ENCODE measurements at regions not wholly inside any gene's neighbourhood (a gene's known extent, or its start where the extent isn't known, plus 50 kb on each side); places are given as distances from the start of the nearest gene placed in this dataset.
"Not testable (repeated sequence)": the region's sequence is repeated elsewhere in the genome, so short reads cannot be mapped to it uniquely, and the experiment has no call there.

GRCh38 chr13:33571618-33572017 is 246.3 kb upstream of the RFC3 start:
- no peak overlapping the region for H3K27ac ChIP-seq
- TF ChIP-seq, protein P1, sequence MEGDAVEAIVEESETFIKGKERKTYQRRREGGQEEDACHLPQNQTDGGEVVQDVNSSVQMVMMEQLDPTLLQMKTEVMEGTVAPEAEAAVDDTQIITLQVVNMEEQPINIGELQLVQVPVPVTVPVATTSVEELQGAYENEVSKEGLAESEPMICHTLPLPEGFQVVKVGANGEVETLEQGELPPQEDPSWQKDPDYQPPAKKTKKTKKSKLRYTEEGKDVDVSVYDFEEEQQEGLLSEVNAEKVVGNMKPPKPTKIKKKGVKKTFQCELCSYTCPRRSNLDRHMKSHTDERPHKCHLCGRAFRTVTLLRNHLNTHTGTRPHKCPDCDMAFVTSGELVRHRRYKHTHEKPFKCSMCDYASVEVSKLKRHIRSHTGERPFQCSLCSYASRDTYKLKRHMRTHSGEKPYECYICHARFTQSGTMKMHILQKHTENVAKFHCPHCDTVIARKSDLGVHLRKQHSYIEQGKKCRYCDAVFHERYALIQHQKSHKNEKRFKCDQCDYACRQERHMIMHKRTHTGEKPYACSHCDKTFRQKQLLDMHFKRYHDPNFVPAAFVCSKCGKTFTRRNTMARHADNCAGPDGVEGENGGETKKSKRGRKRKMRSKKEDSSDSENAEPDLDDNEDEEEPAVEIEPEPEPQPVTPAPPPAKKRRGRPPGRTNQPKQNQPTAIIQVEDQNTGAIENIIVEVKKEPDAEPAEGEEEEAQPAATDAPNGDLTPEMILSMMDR (IDR thresholded peaks at IDR 0.05; ENCODE audit: low read depth, low read length) = no peak

DNA sequence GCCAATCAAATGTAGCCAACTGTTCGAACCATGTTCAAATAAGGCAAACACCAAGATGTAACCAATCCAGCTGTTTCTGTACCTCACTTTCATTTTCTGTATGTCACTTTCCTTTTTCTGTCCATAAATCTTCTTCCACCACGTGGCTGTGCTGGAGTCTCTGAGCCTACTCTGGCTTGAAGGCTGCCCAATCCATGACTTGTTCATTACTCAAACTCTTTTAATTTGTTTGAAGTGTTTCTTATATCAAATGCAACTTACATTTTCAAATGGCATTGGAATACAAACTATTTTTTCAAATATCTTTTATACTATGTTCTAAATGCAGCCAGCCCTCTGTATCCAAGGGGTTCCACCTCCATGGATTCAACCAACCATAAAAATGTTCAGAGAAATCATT is 245.6 kb upstream of the RFC3 start:
- H3K27me3 ChIP-seq (ENCODE audit: insufficient read depth, low read depth, severe bottlenecking); H3K9me3 ChIP-seq (ENCODE audit: severe bottlenecking); H3K4me3 ChIP-seq (ENCODE audit: low read depth, low read length); H3K27ac ChIP-seq; H3K36me3 ChIP-seq; DNase-seq: not testable (repeated sequence)

More at GRCh38 chr13:33571618-33572017, 246.3 kb upstream of the RFC3 start:
- Histone ChIP-seq H3K9me3 (ENCODE audit: severe bottlenecking) (no peaks in the 10 kb centered on the region), H3K36me3 (no peaks in the 10 kb centered on the region), H3K4me3 (ENCODE audit: low read depth, low read length) (no peak overlapping the region), H3K27me3 (ENCODE audit: insufficient read depth, low read depth, severe bottlenecking) (no peaks in the 10 kb centered on the region)
- DNase-seq = no peak

GRCh38 chr13:33575378-33575777 is 242.6 kb upstream of the RFC3 start:
- DNase-seq = no peak
- Histone ChIP-seq H3K27me3 (ENCODE audit: insufficient read depth, low read depth, severe bottlenecking) (no peaks in the 10 kb centered on the region), H3K9me3 (ENCODE audit: severe bottlenecking) (no peaks in the 10 kb centered on the region), H3K27ac (no peak overlapping the region), H3K36me3 (no peaks in the 10 kb centered on the region), H3K4me3 (ENCODE audit: low read depth, low read length) (no peak overlapping the region)
- TF ChIP-seq, protein P1 (IDR thresholded peaks at IDR 0.05; ENCODE audit: low read depth, low read length) = no peak

DNA sequence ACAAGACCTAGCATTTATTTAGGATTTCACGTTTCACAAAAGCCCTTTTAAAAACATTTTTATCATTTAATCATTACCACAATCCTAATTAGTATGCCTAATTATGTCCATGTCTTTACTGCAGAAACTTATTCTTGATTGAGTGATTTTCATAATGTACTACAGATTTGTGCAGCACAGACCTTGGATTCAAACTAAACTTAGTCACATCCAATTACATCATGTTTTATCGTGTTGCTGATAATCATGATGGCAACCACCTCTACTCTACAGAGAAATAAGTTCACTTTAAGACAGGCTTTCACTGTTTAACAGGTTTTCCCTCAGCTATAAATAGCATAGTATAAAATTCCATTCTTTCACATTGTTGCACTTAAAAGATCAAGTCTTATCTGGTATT is 240.9 kb upstream of the RFC3 start:
- no peak overlapping the region for H3K27ac ChIP-seq

GRCh38 chr13:33578786-33579185 is 239.2 kb upstream of the RFC3 start:
- DNase-seq = no peak
- Histone ChIP-seq H3K27me3 (ENCODE audit: insufficient read depth, low read depth, severe bottlenecking) (no peaks in the 10 kb centered on the region), H3K9me3 (ENCODE audit: severe bottlenecking) (no peaks in the 10 kb centered on the region), H3K27ac (no peak overlapping the region), H3K36me3 (no peaks in the 10 kb centered on the region), H3K4me3 (ENCODE audit: low read depth, low read length) (no peak overlapping the region)
- TF ChIP-seq, protein P1 (IDR thresholded peaks at IDR 0.05; ENCODE audit: low read depth, low read length) = no peak

More for the DNA sequence above, 240.9 kb upstream of the RFC3 start:
- Histone ChIP-seq H3K9me3 (ENCODE audit: severe bottlenecking) (no peaks in the 10 kb centered on the region), H3K4me3 (ENCODE audit: low read depth, low read length) (no peak overlapping the region), H3K36me3 (no peaks in the 10 kb centered on the region), H3K27me3 (ENCODE audit: insufficient read depth, low read depth, severe bottlenecking) (no peaks in the 10 kb centered on the region)
- TF ChIP-seq, protein P1 (IDR thresholded peaks at IDR 0.05; ENCODE audit: low read depth, low read length) = no peak
- DNase-seq = no peak

GRCh38 chr13:33582121-33582520 is 235.8 kb upstream of the RFC3 start:
- DNase-seq = no peak
- TF ChIP-seq, protein P1 (IDR thresholded peaks at IDR 0.05; ENCODE audit: low read depth, low read length) = no peak
- Histone ChIP-seq H3K36me3 (no peaks in the 10 kb centered on the region), H3K27ac (no peak overlapping the region), H3K27me3 (ENCODE audit: insufficient read depth, low read depth, severe bottlenecking) (no peaks in the 10 kb centered on the region), H3K4me3 (ENCODE audit: low read depth, low read length) (no peak overlapping the region), H3K9me3 (ENCODE audit: severe bottlenecking) (no peaks in the 10 kb centered on the region)

All from WERI-Rb-1 (cell line).